Kidney epithelial cell (primary cell): ENCODE measurements at regions not wholly inside any gene's neighbourhood (a gene's known extent, or its start where the extent isn't known, plus 50 kb on each side); places are given as distances from the start of the nearest gene placed in this dataset.

Experiments used
- DNase-seq: peaks from one replicate; pipeline ENCODE4 v3.0.0-alpha.2; 2010; ENCODE audit warnings: low read depth
- H3K27me3 ChIP-seq: 2 replicates; pipeline ENCODE4 v1.6.0; 2011; ENCODE audit warnings: low read length; ENCODE audit not compliant: control insufficient read depth, insufficient read depth
- H3K36me3 ChIP-seq: 2 replicates; pipeline ENCODE4 v1.5.1; 2011; ENCODE audit warnings: low read length; ENCODE audit not compliant: control insufficient read depth, insufficient read depth
- H3K4me3 ChIP-seq: 2 replicates; pipeline ENCODE4 v1.5.1; 2011; ENCODE audit warnings: low read depth, mild to moderate bottlenecking, control low read depth, low read length
- CTCF ChIP-seq: IDR thresholded peaks from 2 replicates; pipeline ENCODE4 v1.5.1; 2011; ENCODE audit warnings: mild to moderate bottlenecking, moderate library complexity, low read length, control low read depth, inconsistent platforms; ENCODE audit not compliant: insufficient read depth, poor library complexity, severe bottlenecking

GRCh38 chr11:128399251-128400121 is 187.9 kb downstream of the ETS1 start:
- no peak for DNase-seq
- TF ChIP-seq CTCF = no peak

DNA sequence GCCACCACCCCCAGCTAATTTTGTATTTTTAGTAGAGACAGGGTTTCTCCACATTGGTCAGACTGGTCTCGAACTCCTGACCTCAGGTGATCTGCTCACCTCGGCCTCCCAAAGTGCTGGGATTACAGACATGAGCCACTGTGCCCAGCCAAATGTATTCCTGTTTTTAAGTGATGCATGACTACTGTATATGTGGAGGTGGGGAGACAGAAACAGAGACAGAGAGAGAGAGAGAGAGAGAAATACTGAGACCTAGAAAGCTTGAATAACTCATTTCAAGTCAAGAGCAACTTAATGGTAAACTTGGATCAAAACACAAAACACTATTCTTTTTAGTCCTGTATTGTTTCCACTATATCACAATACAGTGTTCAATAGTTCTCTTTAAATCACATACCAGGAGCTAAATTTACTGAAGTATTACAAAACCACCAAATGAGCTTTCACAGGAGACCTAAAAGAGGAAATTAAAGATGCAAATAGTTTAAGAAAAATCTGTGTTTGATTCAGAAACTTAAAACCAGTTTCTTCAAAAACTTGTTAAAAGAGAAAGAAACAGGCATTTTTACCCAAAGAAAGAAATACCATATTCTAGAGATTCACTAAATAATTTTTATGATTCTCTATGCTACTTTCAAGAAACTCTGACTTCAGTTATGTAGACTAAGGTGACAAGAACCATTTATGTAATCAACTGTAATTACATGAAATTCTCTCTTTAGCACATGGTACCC is 188.7 kb downstream of the ETS1 start:
- Histone ChIP-seq H3K36me3 (no peaks in the 10 kb centered on the region), H3K4me3 (no peak overlapping the region), H3K27me3 (no peaks in the 10 kb centered on the region)
- no peak for DNase-seq
- no peak for TF ChIP-seq CTCF

More at GRCh38 chr11:128399251-128400121, 187.9 kb downstream of the ETS1 start:
- Histone ChIP-seq H3K36me3 (no peaks in the 10 kb centered on the region), H3K4me3 (no peak overlapping the region), H3K27me3 (no peaks in the 10 kb centered on the region)

DNA sequence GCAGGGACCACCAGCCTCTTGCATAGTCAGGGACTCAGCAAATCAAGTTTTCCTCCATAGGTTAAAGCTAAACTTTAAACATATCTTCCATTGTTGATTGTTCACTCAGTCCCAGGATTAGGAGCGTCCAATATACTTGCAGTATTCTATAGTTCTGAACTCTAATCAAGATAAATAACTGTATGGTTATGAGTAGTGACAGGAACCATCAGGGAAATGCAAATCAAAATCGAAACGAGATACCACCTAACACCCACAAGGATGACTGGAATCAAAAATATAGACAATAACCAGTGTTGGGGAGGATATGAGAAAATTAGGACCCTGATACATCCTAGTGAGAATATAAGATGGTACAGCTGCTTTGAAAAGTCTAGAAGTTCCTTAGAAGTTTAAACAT is 190.0 kb downstream of the ETS1 start:
- no peak for TF ChIP-seq CTCF
- no peak overlapping the region for H3K4me3 ChIP-seq

DNA sequence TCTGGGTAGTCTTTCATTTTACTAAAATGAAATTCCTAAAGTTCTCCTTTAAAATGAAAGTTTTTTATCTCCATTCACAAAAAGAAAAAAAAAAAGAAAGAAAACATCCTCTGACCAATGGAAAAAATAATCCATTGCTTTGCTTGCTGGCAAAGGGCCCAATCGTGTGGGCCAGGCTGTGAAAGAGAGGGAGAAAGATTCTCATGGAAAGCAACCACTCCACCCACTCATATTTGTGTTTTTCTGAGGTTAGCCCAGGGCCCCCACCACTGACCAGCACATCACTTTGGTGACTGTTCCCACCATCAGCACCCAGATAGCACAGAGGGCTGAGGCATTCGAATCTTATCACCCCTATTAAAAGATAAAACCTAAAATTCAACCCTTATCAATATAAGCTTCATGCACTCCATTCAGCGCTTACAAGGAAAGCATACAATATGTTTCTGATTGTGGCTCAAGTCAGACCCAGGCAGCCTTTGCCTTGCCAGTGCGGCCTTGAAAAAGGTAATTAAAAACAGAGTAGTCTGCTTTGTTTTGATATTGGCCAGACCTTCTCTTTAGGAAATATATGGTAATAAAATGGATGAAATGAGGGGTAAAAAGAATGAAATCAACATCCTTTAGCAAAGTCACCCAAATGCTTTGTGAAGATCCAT is 192.8 kb downstream of the ETS1 start:
- Histone ChIP-seq H3K27me3 (no peaks in the 10 kb centered on the region), H3K36me3 (no peaks in the 10 kb centered on the region), H3K4me3 (no peak overlapping the region)
- no peak for TF ChIP-seq CTCF
- DNase-seq = no peak

More for the DNA sequence above, 190.0 kb downstream of the ETS1 start:
- no peaks in the 10 kb centered on the region for H3K27me3 ChIP-seq
- H3K36me3 ChIP-seq = no peaks in the 10 kb centered on the region
- no peak for DNase-seq

DNA sequence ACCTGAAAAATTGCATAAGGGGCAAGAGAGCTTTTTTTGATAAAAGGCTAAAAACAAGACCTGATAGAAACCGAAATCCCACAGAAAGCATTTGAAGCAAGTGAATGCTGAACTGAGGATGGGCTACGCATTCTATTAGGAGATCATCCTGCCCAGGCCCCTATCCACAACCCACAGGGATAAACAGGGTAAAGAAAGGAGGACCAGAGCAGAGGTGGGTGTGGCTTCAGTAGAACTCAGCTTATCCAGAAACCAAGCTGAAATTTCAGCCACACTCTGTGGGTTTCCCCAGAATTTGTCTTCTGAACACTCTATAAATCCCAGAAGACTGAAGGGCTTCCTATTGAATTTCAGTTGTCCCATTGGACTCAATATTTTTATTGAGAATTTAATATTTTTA is 195.1 kb downstream of the ETS1 start:
- TF ChIP-seq CTCF = no peak
- no peaks in the 10 kb centered on the region for H3K27me3 ChIP-seq
- no peak for DNase-seq
- H3K4me3 ChIP-seq = no peak overlapping the region
- no peaks in the 10 kb centered on the region for H3K36me3 ChIP-seq
